GM23338 (cell line): ENCODE measurements at regions not wholly inside any gene's neighbourhood (a gene's known extent, or its start where the extent isn't known, plus 50 kb on each side); places are given as distances from the start of the nearest gene placed in this dataset.
"Not testable (repeated sequence)": the region's sequence is repeated elsewhere in the genome, so short reads cannot be mapped to it uniquely, and the experiment has no call there.

Experiments
- ATAC-seq: fragments of 200-7000 bp; cut with Tn5 transposase; 3 replicates; pipeline ENCODE4 v1.9.1; 2020
- DNase-seq: peaks from one replicate; pipeline ENCODE4 v3.0.0-alpha.2; 2015; ENCODE audit warnings: low spot score
- H2AFZ ChIP-seq: fragments of 200-600 bp; sonication (generic); 2 replicates; pipeline ENCODE4 v1.8.0; 2016; ENCODE audit warnings: antibody characterized with exemption, mild to moderate bottlenecking, moderate library complexity
- H3F3A ChIP-seq: fragments of 200-600 bp; sonication (generic); replicated peaks from 2 replicates; pipeline ENCODE4 v1.8.0; 2017; ENCODE audit warnings: antibody characterized with exemption, mixed run types, low read depth
- H3K27ac ChIP-seq: fragments of 200-600 bp; sonication (generic); 2 replicates; pipeline ENCODE4 v1.6.1; 2016; ENCODE audit warnings: low read depth
- H3K27me3 ChIP-seq: fragments of 200-600 bp; sonication (generic); 2 replicates; pipeline ENCODE4 v1.8.0; 2016; ENCODE audit warnings: mild to moderate bottlenecking, mixed run types, moderate library complexity; ENCODE audit not compliant: insufficient read depth
- H3K36me3 ChIP-seq: fragments of 200-600 bp; sonication (generic); 2 replicates; pipeline ENCODE4 v1.8.0; 2016; ENCODE audit warnings: mild to moderate bottlenecking; ENCODE audit not compliant: insufficient read depth
- H3K4me1 ChIP-seq: fragments of 200-600 bp; sonication (generic); 2 replicates; pipeline ENCODE4 v1.8.0; 2016; ENCODE audit warnings: mild to moderate bottlenecking, moderate library complexity; ENCODE audit not compliant: insufficient read depth
- H3K4me2 ChIP-seq: fragments of 200-600 bp; sonication (generic); 2 replicates; pipeline ENCODE4 v1.7.1; 2017; ENCODE audit warnings: mixed run types
- H3K4me3 ChIP-seq: fragments of 200-600 bp; sonication (generic); 2 replicates; pipeline ENCODE4 v1.6.1; 2016; ENCODE audit warnings: mixed run types
- H3K79me2 ChIP-seq: fragments of 200-600 bp; sonication (generic); replicated peaks from 2 replicates; pipeline ENCODE4 v1.8.0; 2017; ENCODE audit warnings: mild to moderate bottlenecking; ENCODE audit not compliant: insufficient read depth
- H3K9me2 ChIP-seq: fragments of 200-600 bp; sonication (generic); 2 replicates; pipeline ENCODE4 v1.8.0; 2017; ENCODE audit not compliant: insufficient read depth
- H4K20me1 ChIP-seq: fragments of 200-600 bp; sonication (generic); replicated peaks from 2 replicates; pipeline ENCODE4 v1.8.0; 2017; ENCODE audit warnings: mild to moderate bottlenecking; ENCODE audit not compliant: insufficient read depth
- H3K27ac Mint-ChIP-seq: 2 replicates; pipeline ENCODE4 v1.8.0; 2020; ENCODE audit warnings: inconsistent platforms, mild to moderate bottlenecking, moderate library complexity, mixed read lengths
- H3K27me3 Mint-ChIP-seq: 3 replicates; pipeline ENCODE4 v1.8.0; 2022; ENCODE audit warnings: low read depth, mild to moderate bottlenecking, moderate library complexity, mixed read lengths, inconsistent platforms; ENCODE audit not compliant: insufficient read depth, poor library complexity
- H3K36me3 Mint-ChIP-seq: 3 replicates; pipeline ENCODE4 v1.8.0; 2021; ENCODE audit warnings: low read depth, mild to moderate bottlenecking, inconsistent platforms, moderate library complexity, mixed read lengths
- H3K4me1 Mint-ChIP-seq: 3 replicates; pipeline ENCODE4 v1.8.0; 2020; ENCODE audit warnings: mild to moderate bottlenecking, inconsistent platforms, mixed read lengths
- H3K4me3 Mint-ChIP-seq: 3 replicates; pipeline ENCODE4 v1.8.0; 2021; ENCODE audit warnings: moderate library complexity, mild to moderate bottlenecking, inconsistent platforms, mixed read lengths
- H3K9me3 Mint-ChIP-seq: 3 replicates; pipeline ENCODE4 v1.8.0; 2020; ENCODE audit warnings: moderate library complexity, mild to moderate bottlenecking, inconsistent platforms, mixed read lengths
- CREB1 ChIP-seq: fragments of 250-450 bp; sonication (Bioruptor Pico); IDR thresholded peaks from 2 replicates; pipeline ENCODE4 v1.5.0; 2020; ENCODE audit warnings: low read depth, mild to moderate bottlenecking, moderate library complexity
- CTCF ChIP-seq, 2 experiments: fragments of 200-600 bp in 1 of 2; sonication (generic) in 1 of 2; conservative IDR thresholded peaks; 2 replicates each; pipeline versions ENCODE4 v1.5.1 to v1.6.1; 2016 to 2017; ENCODE audit warnings: antibody characterized with exemption in 2 of 2, low read depth in 2 of 2, mild to moderate bottlenecking in 2 of 2, moderate library complexity in 1 of 2
- EZH2 ChIP-seq: fragments of 200-600 bp; sonication (generic); IDR thresholded peaks from one replicate; pipeline ENCODE4 v1.8.0; 2017; ENCODE audit warnings: antibody characterized with exemption, mild to moderate bottlenecking, low read depth; ENCODE audit not compliant: unreplicated experiment
- JUNB ChIP-seq: IDR thresholded peaks from one replicate; pipeline ENCODE4 v1.6.1; 2016; ENCODE audit warnings: antibody characterized with exemption; ENCODE audit not compliant: unreplicated experiment
- NANOG ChIP-seq: IDR thresholded peaks from 2 replicates; pipeline ENCODE4 v1.6.1; 2016; ENCODE audit warnings: antibody characterized with exemption, borderline replicate concordance
- POLR2AphosphoS5 ChIP-seq: IDR thresholded peaks from 2 replicates; pipeline ENCODE4 v1.6.1; 2016; ENCODE audit warnings: antibody characterized with exemption, low read depth
- REST ChIP-seq: IDR thresholded peaks from one replicate; pipeline ENCODE4 v1.6.1; 2018; ENCODE audit warnings: antibody characterized with exemption; ENCODE audit not compliant: unreplicated experiment
- STAT1 ChIP-seq: IDR thresholded peaks from one replicate; pipeline ENCODE4 v1.6.1; 2016; ENCODE audit warnings: antibody characterized with exemption; ENCODE audit not compliant: unreplicated experiment
- ZNF114 ChIP-seq: fragments of 250-450 bp; sonication (Bioruptor Pico); IDR thresholded peaks from 2 replicates; pipeline ENCODE4 v1.5.0; 2020; ENCODE audit warnings: mild to moderate bottlenecking, moderate library complexity
- ZNF331 ChIP-seq: fragments of 250-450 bp; sonication (Bioruptor Pico); IDR thresholded peaks from 2 replicates; pipeline ENCODE4 v1.5.0; 2020; ENCODE audit warnings: low read depth, mild to moderate bottlenecking, moderate library complexity
- ZNF462 ChIP-seq: fragments of 250-450 bp; sonication (Bioruptor Pico); IDR thresholded peaks from 2 replicates; pipeline ENCODE4 v1.5.0; 2020; ENCODE audit warnings: mild to moderate bottlenecking, moderate library complexity
- TF ChIP-seq, protein P1 (sequence below): IDR thresholded peaks from 2 replicates; pipeline ENCODE4 v1.6.1; 2016; ENCODE audit warnings: antibody characterized with exemption

DNA sequence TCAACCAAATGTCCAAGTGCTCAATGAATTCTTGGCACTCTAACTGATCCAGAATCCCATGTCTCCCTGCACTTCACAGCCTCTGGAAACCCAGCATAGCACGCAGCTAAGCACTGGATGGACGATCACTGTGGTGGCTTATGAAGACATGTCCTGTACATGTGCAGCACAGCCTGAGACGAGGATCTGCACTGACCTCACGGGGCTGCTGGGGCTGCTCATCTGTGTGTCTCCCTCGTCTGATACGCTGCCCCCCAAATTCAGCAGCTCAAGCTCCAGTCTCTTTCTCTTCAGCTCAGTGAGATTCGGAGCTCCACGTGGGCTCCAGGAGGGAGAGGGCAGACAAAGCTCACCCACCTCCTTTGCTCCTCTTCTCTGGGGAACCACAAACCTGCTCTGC, 126.9 kb downstream of the CPZ start:
- Histone ChIP-seq H3K9me2 (no peaks in the 10 kb centered on the region), H2AFZ (no peak overlapping the region), H3K4me1 (no peaks in the 10 kb centered on the region), H3K27me3 (no peaks in the 10 kb centered on the region), H4K20me1 (0 out of 2 replicates have a peak, but pooled peaks cover 3% of the 10 kb centered on the region), H3F3A (no peaks in the 10 kb centered on the region), H3K27ac (no peak overlapping the region), H3K4me2 (no peak overlapping the region), H3K4me3 (no peak overlapping the region), H3K36me3 (no peaks in the 10 kb centered on the region), H3K79me2 (no peaks in the 10 kb centered on the region)
- Mint-ChIP-seq H3K27ac (no peak overlapping the region), H3K4me1 (peaks cover 3% of the 10 kb centered on the region; the same call in 2 of the 3 replicates), H3K4me3 (no peak overlapping the region), H3K27me3 (peaks cover 2% of the 10 kb centered on the region), H3K9me3 (no peaks in the 10 kb centered on the region), H3K36me3 (no peaks in the 10 kb centered on the region)
- no peak for DNase-seq
- no peak for TF ChIP-seq STAT1
- TF ChIP-seq EZH2, result no peak
- TF ChIP-seq JUNB, result no peak
- TF ChIP-seq CTCF (conservative IDR thresholded peaks at IDR 0.05; ENCODE audit: low read depth in 2 of 2), result no peak
- no peak for TF ChIP-seq NANOG
- TF ChIP-seq ZNF331, result no peak
- TF ChIP-seq ZNF462, result no peak
- TF ChIP-seq POLR2AphosphoS5, result no peak
- no peak for TF ChIP-seq CREB1
- TF ChIP-seq, protein P1, sequence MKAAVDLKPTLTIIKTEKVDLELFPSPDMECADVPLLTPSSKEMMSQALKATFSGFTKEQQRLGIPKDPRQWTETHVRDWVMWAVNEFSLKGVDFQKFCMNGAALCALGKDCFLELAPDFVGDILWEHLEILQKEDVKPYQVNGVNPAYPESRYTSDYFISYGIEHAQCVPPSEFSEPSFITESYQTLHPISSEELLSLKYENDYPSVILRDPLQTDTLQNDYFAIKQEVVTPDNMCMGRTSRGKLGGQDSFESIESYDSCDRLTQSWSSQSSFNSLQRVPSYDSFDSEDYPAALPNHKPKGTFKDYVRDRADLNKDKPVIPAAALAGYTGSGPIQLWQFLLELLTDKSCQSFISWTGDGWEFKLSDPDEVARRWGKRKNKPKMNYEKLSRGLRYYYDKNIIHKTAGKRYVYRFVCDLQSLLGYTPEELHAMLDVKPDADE, result no peak
- no peak for TF ChIP-seq ZNF114
- no peak for TF ChIP-seq REST
- no peak for ATAC-seq

- H3K4me1 Mint-ChIP-seq, ATAC-seq, H3K79me2 ChIP-seq, H2AFZ ChIP-seq, H3K4me2 ChIP-seq, H3K4me3 ChIP-seq, H3K27me3 Mint-ChIP-seq, H3K9me2 ChIP-seq, H4K20me1 ChIP-seq, H3F3A ChIP-seq, H3K4me3 Mint-ChIP-seq, DNase-seq, H3K36me3 Mint-ChIP-seq, H3K27me3 ChIP-seq, H3K27ac Mint-ChIP-seq, H3K4me1 ChIP-seq, H3K36me3 ChIP-seq, H3K27ac ChIP-seq: not testable (repeated sequence)
- peaks cover 13% of the 10 kb centered on the region for H3K9me3 Mint-ChIP-seq
These were observed 124.9 kb downstream of the CPZ start for GRCh38 chr4:8717470-8717869.
